HG03060 (cell line): ENCODE measurements at regions not wholly inside any gene's neighbourhood (a gene's known extent, or its start where the extent isn't known, plus 50 kb on each side); places are given as distances from the start of the nearest gene placed in this dataset.
"Not testable (repeated sequence)": the region's sequence is repeated elsewhere in the genome, so short reads cannot be mapped to it uniquely, and the experiment has no call there.

Experiments
- ATAC-seq: cut with Tn5 transposase; IDR thresholded peaks from one replicate; pipeline ENCODE4 v1.9.1; 2021; ENCODE audit warnings: low read depth, moderate number of reproducible peaks; ENCODE audit not compliant: unreplicated experiment

DNA sequence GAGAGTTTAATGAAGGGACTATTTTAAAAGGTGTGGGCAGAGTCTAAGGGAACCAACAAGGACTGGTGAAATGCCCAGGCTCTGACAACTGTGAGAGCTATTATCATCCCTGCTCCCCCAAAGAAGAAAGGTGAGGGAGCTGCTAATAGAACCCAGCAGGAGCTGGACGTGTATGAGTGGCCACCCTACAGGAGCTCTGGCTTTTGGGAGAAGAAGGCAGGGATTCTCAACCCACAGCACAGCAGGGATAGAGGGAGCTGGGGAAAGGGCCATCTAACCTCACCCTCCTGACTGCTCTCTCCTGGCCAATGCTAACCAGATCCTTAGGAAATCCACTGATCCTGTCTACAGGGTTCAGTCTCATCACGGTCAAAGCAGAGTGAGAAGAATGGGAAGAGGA, 57.1 kb downstream of the GRIN2B start:
- no peak for ATAC-seq

DNA sequence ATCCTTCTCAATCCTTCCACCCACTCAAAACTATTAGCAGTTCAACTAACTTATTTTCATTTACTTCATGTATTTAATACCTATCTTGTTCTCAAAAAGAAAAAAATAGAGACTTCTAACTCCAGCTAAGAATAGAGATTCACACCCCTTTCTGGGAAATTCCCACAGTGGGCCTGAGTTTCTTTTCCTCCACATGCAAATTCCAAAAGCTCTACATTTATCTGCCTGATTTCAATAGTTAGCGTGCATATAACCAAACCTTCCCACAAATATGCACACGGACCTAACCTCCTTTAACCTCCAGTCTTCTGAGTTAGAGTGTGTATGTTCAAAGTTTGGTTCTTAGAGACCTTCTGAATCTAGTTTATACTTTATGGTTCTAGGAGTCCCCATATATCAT, 62.5 kb downstream of the GRIN2B start:
- ATAC-seq: no peak

DNA sequence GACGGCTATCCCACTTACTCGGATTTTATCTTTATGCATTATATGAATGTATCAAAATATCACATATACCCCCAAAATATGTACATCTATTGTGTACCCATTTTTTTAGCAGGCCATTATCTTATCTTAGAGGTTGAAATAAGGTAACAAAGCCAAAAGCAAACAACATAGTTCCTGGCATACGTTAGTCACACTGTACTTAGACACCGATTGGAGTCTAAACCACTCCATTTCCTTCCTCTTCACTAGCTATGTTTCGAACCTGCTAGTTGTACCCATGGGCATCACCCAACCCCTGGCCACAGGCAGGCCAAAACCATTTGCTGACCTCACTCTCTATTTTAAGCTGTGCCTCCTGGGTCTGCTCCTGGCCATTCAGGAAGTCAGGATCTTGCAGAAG, 66.3 kb downstream of the GRIN2B start:
- no peak for ATAC-seq

DNA sequence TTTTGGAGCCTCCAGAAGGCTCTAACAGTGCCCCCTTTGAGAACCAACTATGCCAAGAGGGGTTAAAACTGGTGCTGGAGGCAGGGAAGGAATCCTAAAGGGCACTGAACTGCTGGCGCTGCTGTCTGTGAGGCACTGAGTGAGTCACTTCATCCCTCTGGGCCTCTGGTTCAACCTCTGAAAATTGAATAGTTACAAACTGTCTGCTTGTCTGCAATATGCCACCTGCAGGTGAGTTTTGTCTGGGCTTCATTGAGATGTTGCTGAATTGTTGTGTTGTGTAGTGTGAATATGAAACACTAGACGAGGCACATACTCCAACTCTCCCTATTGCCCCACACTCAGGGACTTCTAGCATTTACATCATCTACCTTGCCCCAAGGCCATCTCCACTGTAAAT, 68.0 kb downstream of the GRIN2B start:
- ATAC-seq: no peak

DNA sequence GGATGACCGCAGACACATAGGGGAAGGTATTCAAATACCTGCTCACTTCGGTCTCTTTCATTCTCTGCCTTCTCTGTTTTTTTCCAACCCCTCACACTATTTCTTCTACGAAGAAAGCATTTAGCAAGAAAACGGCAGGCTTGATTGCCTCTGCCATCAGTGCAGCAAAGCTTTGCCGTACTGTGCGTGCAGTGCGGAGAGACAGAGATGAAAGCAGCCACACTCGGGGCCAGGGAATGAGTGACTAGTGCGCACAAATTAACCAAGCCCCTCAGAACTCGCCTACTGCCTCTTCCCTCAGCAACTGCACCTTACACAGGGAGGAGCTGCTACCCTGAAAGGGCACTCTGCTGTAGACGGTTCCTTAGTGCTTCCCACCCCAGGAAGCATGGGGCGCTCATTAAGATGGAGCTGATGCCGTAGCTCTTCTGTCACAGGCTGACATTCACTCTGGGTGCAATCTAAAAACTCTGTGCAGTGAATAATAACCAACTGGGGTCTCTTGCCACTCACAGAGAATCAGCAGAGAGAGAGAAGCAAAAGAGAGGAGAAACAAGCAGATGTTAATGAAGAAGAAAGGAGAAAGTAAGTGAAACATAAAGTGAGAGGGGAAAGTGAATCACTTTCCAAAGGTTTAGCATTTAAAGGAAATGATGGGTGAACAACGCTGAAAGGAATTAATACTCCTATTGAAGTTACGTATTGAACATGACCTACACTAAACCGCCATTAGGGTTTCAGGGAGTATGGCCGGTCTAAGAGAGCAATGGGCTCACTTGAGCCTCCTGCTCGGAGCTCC, 69.4 kb downstream of the GRIN2B start:
- ATAC-seq: no peak

DNA sequence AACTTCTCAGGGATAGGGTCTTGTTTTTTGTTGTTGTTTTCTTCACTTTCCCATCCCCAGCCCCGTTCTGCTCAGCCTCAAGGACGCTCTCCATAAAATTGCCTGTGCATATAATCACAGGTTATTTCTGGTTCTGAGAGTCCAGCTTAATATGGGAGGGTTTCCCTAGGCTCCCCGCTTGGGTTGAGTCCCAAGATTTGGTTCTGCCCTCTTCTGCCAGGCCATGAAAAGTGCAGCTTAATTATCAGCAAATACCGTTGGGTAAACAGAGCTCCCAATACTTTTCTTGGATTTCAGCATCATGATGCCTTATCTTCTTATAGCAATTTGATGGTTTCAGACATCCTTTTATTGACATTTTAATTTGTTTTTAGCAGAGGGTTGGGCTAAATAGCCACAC, 75.6 kb downstream of the GRIN2B start:
- ATAC-seq: no peak

DNA sequence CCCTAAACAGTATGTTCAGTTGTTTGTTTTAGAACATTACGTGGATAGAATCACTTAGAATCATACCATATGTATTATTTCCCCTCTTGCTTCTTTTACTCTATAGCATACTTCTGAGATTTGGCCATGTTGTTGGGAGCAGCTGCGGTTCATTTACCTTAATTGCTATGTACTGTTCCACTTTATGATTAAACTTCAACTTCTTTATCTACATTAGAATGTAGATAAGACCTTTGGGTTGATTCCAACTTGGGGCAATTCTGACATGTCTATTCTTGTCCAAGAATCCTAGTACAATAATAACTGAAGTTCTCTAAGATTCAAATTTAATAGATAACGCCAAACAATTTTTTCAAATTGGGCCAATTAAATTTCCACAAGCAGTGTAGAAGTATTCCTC, 80.7 kb downstream of the GRIN2B start:
- no peak for ATAC-seq

DNA sequence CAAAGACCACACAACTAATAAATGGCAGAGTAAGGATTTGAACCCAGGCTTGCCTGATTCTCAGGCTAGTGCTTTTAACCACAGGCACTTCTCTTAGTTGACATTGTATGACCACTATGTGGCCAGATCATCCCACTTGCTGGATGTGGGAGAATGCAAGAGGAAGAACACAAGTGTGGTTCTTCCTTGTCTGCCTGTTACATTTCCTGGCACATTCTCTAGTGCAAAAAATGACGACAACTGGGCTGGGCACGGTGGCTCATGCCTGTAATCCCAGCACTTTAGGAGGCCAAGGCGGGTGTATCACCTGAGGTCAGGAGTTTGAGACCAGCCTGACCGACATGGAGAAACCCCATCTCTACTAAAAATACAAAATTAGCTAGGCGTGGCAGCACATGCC, 83.0 kb downstream of the GRIN2B start:
- ATAC-seq: not testable (repeated sequence)

DNA sequence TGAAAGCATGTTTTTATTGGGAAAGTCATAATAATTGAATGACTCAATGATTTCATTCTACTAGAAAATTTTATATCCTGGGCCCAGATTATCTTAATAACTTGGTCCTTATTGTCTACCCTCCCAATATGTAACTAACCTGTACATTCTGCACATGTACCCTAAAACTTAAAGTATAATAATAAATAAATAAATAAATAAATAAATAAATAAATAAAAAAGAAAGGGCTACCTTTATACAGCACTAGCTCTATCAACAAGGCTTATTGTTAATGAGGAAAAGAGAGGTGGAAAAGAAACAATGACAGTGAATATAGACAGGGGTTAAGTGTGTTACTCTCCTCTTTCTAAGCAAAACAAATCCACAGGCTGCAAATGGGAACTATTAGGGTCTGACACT, 83.6 kb downstream of the GRIN2B start:
- ATAC-seq: no peak

DNA sequence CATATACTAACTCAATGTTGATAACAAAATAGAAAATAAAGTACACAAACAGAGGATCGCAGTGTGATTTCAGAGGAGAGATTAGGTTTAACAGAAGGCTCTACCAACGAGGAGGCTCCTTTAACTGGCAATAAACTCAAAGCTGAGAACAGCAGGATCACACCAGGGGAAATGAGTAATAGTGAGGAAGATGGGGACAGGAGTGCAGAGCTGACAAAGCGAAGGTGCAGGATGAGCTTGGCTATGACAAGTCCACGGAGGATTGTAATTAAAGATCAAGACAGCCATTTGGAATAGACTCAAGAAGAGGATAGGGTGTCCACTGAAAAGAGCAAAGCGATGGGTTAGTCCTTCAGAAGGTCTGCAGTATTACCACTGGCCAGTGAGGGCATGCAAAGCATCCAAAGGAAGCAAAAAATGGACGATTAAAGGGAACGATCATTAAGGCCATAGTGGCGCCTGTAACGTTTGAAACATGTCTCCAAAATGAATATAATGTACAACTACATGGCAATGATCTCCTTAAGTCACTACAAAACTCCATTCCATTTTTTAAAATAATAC, 85.3 kb downstream of the GRIN2B start:
- no peak for ATAC-seq

DNA sequence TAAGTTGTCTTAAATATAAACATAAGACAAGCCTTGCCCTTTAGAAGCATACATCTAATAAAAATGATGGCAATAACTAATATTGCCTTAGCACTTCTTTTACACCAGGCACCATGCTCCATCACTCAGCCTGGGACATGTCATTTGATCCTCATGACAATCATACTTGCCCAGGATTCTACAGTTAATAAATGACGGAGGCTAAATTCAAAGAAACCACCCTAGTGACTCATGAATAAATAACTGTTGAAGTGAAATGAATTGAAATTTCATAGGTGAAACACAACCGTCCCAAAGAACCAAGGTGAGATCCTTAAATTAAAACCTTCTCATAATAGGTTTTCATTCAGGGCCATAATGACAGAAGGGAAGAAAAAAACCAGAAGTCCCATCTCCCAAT, 89.5 kb downstream of the GRIN2B start:
- ATAC-seq: no peak

DNA sequence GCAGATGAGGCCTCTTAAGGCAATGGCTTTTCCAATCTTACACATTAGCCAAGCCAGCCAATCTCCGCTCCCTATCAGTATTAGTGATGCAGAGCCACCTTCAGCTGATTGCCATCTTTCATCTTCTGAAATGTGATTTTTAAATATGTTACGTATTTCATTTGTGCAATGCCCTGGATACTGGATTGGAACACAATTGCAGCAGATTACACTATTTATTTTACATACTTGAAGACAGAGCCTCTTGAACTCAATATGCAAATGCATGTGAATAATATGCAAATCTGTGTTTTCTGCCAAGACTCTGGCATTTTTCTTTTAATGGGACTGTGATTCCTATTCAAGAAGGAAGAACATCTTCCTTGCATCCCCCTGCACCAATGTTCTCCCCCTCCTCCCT, 90.5 kb downstream of the GRIN2B start:
- no peak for ATAC-seq

DNA sequence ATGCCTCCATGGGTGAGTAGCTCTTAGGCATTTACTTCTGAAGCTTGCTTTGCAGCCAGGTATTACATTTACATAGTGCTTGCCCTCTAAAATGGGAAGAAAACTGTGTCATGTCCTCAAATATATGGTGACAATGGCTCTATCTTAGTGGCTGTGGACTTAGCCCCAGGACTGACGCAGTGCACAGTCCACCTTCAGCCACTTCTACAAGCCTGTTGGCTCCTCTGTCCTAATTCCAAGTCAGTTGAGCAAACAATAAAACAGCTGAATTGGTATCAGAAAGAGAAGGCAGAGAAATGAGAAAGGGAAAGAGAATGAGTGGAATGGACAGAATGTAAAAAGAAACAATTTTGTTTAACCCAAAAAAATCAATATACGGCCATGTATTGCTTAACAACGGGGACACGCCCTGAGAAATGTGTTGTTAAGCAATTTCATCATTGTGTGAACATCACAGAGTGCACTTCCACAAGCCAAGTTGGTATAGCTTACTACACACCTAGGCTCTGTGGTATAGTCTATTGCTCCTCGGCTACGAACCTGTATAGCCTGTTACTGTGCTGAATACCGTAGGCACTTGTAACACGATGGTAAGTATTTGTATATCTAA, 93.5 kb downstream of the GRIN2B start:
- no peak for ATAC-seq

DNA sequence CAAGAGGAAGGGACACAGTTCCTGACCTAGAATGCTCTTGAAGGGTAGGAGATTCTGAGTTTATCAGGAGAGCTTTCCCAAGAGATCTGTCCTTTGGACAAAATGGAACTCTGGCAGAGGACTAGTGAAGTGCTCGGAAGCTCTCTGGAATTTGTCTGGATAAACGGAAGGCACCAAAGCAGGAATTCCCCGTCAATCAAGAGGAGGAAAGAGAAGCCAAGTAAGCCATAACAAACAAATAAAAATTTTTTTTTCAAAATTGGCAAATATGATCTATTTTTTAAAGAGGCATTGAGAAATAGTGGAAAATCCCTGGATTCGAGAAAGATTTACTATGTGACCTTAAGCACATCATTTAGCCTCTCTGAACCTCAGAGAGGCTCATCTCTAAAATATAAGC, 99.2 kb downstream of the GRIN2B start:
- no peak for ATAC-seq

DNA sequence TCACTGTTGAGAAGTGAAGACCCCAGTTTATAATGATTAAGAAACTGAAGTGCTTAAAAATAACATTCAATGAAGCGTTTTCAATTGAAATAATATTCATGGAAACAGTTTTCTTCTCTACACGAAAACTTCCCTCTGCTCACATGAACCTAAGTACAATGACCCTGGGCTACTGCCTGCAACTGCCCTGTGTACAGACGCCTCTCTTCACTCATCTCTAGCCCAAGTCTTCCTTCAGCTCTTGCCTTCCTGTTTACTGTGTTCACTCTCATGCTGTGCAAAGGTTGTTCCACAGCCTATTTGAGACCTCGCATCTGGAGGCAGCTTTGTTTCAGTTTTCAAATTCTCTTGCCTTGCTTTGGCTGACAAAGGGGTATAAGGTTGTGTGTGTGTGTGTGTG, 100.8 kb downstream of the GRIN2B start:
- no peak for ATAC-seq

DNA sequence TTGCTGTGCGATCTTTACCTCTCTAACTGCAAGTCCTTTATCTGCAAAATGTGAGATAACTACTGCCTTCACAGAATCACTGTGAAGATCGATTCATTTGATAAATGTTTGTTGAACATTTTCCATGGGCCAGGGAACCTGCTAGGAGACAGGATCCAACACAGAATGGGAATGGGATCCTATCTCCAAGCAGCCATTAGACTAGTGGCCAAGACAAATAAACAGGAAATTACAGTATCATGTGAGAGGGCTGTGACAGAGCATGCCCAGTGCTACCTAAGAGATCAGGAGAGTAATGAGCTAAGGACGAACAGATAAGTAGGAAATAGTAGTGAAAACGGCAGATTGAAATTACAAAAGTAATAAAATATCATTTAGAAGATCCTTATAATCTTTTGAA, 105.7 kb downstream of the GRIN2B start:
- ATAC-seq: no peak

DNA sequence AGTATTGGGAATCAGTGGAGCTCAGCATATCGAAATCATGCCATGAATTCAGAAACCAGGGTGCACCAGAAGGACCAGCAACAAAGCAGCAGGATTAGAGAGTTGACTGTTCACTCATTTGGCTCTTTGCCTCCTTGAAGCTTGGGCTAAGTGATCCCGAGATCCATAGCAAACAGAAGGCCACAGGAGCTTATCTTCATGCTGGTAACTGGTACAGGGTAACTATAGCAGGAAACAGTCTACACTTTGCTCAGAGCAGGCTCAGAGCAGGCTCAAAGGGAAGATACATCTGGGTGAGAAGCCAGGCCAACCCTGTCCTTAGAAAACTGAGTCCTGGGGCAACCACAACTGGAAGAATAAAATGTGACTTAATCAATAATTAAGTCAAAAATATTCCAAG, 111.1 kb downstream of the GRIN2B start:
- no peak for ATAC-seq

DNA sequence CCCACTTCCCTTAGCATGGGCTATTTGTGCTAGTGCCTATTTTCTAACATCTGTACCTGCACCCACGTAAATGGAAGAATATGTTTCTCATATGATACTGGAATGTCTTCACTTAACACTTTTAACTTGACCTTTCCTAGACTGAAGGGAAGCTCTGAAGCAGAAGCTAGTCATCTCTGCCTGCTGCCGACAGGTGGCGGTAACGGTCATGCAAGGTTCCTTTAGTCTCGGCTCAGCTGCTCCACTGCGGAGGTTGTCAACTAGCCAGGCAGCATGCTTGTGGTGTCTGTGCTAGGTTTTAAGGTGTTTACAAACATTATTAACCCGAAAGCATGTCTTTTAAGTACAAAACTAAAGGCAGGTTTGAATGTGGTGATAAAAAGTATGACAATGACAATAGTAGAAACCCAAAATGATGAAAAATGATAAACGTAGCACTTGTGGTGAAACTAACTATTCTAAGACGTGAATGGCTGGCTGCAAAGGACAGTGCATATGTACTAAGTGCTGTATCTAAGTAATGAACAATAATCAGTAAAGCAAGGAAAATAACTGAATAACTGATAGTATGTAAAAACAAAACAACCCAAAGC, 117.2 kb downstream of the GRIN2B start:
- ATAC-seq: peak; percentile 81

DNA sequence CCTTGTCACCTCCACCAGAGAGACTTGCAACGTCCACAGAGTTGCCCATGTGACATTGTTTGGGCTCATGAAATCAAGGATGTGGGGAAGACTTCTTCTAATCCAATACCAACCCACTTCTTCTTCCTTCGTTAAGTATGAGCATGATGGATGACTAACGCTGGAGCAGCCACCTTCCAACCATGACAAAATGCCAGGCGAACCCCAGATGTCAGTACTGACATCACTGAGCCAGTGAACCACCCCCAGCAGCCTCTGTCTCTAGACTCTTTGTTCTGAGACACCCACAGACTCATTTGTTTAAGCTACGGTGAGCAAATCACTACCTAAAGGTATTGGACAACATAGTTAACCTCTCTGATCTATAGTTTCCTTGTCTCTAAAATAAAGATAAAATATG, 123.7 kb downstream of the GRIN2B start:
- no peak for ATAC-seq

DNA sequence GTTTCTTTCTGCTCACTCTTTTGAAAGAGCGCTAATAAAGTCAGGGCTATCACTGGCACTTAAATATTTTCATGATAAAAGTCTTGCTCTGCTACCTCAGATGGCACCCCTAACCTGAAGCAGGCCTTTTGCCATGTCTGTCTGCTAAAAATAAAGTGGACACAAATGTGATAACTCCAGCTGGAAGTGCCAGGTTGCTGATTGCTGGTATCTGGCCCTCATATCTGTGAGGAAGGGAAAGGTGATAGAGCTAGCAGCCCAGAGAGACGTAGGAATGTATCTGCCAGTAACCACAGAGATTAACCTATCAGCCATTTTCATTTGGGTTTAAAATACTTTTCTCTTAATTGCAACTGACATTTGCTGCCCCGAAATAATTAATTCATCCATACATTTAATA, 127.9 kb downstream of the GRIN2B start:
- no peak for ATAC-seq

DNA sequence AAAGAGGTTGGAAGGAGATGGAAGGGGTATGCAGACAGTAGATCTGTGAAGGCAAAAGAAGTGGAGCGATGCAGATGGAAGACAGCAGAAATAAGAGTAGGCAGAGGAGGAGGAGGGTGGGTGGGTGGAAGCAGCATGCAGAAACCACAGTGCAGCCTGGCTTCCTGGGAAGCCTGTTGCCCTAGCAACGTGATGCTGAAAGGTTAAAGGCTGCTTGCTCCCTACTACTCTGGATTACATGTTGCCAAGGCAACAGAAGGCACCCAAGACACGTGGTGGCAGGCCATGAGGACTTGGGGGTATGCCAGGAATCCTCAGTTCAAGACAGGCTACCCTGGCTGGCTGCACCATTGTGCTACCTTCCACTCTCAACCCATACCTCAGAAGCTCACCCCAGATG, 129.6 kb downstream of the GRIN2B start:
- ATAC-seq: no peak

DNA sequence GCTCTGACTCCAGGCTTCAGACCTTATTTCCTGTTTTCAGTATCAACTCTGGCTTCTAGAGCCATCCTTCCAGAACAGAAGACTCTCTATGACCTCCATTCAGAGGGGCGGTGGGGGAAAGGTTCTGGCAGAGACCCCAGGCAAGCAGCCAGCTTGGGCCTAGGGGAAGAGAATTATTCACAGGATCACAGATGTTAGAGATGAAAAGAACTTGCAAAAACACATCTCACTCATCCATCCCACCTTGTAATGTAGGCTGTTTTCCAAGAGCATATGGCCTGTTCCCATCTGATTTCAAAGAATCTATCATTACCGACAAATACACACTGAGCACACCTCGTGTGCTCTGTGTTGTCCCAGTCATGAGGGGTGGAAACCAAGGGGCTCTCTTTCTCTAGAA, 131.9 kb downstream of the GRIN2B start:
- no peak for ATAC-seq
